GM19239 (cell line): ENCODE measurements at regions not wholly inside any gene's neighbourhood (a gene's known extent, or its start where the extent isn't known, plus 50 kb on each side); places are given as distances from the start of the nearest gene placed in this dataset.

Experiments used
- DNase-seq: peaks from one replicate; pipeline ENCODE4 v3.0.0; 2011; ENCODE audit warnings: low spot score; ENCODE audit not compliant: insufficient read length
- FAIRE-seq: peaks from 2 replicates; lab custom pipeline; 2011; peaks lifted over from hg19 to GRCh38; lab: Jason Lieb, UNC

GRCh38 chr13:32905063-32905863 lies 111.0 kb upstream of the KL start:
- FAIRE-seq (no peak), DNase-seq (no peak)

- no peak for DNase-seq
Measured at GRCh38 chr13:32905864-32906180, 110.4 kb upstream of the KL start.

DNA sequence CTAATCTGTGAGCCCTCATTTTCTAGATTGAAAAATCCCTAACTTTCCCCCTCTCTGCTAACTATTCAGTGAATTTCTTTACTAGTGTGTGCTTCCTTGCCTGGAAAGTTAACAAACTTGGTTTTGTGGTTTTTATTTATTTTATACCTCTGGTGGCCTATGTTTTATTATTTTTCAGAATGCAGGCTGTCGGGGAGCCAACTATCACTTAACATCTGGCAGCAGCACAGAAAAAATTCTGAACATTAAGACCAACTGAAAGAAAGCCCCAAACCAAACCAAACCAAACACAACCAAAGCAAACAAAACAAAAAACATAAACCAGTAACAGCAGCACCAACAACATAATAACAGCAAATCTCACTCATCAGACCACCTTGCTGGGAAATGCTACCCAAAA lies 109.0 kb upstream of the KL start:
- FAIRE-seq = no peak
- DNase-seq = no peak

More at GRCh38 chr13:32905864-32906180, 110.4 kb upstream of the KL start:
- no peak for FAIRE-seq

DNA sequence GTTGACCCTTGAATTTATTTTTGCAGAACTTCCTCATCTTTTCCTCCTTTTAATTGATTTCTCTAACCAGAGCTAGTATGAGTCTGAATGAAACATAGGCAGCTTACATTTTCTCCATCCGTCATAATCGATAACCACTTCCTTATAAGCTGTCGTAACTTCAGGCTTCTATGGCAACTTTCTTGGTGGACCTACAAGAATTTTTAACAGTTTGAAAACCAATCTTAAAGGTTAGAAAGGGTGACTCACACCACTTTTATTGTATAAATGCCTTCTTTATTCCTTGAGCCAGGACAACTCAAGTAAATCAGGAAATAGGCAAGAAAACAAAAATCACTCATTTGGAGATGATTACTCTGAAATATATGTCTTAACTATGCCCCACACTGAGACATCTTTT lies 105.7 kb upstream of the KL start:
- FAIRE-seq (no peak), DNase-seq (no peak)

- peak; percentile 31 for FAIRE-seq
- DNase-seq = peak; percentile 44
Measured at GRCh38 chr13:32911506-32911905, 104.7 kb upstream of the KL start.

GRCh38 chr13:32914686-32915085 lies 101.5 kb upstream of the KL start:
- no peak for DNase-seq

DNA sequence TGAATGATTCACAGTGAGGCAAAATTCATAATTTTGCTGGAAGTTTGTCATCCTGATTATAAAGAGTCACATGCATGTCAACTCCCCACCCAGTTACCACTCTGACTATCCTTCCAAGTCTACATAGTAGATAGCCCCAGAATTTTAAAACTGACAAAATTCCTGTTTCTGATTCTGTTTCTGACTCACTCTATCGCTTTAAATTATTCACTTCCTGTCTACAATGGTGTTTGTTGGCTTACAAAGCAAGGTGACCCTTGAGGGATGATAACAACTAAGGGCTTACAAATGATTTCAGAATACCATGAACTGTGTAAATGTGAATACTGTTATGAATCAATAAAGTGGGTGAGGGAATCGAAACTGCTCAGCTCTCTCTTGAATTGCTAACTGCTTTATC lies 98.7 kb upstream of the KL start:
- DNase-seq (no peak), FAIRE-seq (no peak)

More at GRCh38 chr13:32914686-32915085, 101.5 kb upstream of the KL start:
- FAIRE-seq = no peak

GRCh38 chr13:32923725-32924124 lies 92.5 kb upstream of the KL start:
- no peak for FAIRE-seq
- no peak for DNase-seq

DNA sequence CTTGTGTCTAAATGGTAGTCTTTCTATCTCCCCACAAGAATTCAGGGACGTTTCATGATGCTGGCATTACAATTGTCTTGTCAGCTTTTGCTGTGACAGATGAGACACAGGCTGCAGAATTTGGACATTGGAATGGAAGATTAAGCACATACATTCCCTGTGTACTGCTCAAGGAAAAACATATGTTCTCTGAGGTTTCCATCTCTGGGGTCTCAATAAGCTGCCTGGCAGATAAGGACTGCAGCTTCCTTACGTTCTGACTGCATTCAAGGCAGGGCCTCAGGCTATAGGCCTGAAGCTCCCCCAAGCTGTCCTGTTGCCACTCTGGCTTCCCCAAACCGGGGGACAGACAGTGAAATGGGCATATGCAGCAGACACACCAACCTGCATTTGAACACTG lies 91.3 kb upstream of the KL start:
- FAIRE-seq = no peak
- DNase-seq = no peak

- no peak for FAIRE-seq
- DNase-seq = no peak
Measured at GRCh38 chr13:32925506-32925905, 90.7 kb upstream of the KL start.

DNA sequence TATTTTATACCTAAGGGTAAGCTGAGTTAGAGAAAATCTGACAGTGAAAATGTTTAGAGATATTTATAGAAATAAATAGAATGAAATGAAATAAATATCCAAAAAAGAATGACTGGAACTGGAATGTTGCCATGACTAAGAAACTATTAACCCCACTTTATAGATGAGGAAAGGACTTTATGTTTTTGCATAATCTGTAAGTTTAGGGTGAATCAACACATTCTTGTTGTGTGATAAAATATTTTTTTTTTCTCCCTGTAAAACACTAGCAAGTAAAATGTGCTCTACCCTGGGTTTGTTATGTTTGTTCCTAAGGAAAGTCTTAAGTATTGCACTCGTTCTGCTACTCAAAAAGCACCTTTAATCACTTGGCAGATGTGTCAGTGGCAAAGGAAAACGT lies 83.8 kb upstream of the KL start:
- FAIRE-seq (no peak), DNase-seq (no peak)

- FAIRE-seq = no peak
- no peak for DNase-seq
Measured at GRCh38 chr13:32936716-32937115, 79.5 kb upstream of the KL start.

- DNase-seq (no peak), FAIRE-seq (no peak)
Measured at GRCh38 chr13:32938314-32938713, 77.9 kb upstream of the KL start.

GRCh38 chr13:32938907-32939306 lies 77.3 kb upstream of the KL start:
- no peak for DNase-seq
- FAIRE-seq = no peak

DNA sequence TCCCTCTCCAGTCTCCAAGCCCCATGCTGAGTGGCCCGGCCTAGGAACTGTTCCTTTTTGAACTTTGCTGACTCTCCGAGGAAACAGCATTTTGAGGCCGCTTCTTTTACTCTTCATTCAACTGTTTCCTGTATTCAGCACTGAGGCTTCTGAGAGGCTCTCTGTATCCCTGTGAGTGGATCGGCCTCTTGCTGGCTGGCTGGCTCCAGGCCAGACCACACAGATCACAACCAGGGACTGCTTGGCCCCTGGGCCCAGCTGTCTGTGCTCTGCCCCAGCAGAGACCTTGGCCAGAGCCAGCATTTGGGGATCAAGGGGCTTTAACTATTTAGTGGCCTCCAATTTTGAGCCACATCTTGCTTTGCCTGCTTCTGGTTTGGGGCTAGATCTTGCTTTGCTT lies 75.6 kb upstream of the KL start:
- FAIRE-seq (no peak), DNase-seq (no peak)

- FAIRE-seq = no peak
Measured at GRCh38 chr13:32941368-32941767, 74.9 kb upstream of the KL start.

DNA sequence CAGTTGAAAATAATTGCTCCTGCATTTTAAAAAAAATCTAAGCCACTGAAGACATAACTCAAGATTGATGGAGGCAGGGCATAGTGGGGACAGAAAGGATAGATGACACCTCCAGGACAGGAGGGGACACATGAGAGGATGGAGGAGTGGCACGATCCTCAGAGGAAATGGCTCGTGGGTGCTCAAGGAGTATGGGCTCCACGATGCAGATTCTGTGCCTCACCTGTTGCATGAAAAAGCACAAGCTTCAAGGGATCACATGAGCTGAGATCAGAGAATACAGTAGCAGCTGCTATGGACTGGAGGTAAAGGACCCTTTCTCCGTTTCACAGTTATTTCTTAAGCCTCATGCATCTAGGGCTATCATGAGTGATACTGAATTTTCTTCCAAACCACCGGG lies 69.7 kb upstream of the KL start:
- FAIRE-seq = no peak
- DNase-seq = no peak

More at GRCh38 chr13:32941368-32941767, 74.9 kb upstream of the KL start:
- no peak for DNase-seq

- no peak for FAIRE-seq
Measured at GRCh38 chr13:32947411-32948276, 68.6 kb upstream of the KL start.

GRCh38 chr13:32949820-32950219 lies 66.4 kb upstream of the KL start:
- DNase-seq (no peak), FAIRE-seq (no peak)

More at GRCh38 chr13:32947411-32948276, 68.6 kb upstream of the KL start:
- DNase-seq = no peak

DNA sequence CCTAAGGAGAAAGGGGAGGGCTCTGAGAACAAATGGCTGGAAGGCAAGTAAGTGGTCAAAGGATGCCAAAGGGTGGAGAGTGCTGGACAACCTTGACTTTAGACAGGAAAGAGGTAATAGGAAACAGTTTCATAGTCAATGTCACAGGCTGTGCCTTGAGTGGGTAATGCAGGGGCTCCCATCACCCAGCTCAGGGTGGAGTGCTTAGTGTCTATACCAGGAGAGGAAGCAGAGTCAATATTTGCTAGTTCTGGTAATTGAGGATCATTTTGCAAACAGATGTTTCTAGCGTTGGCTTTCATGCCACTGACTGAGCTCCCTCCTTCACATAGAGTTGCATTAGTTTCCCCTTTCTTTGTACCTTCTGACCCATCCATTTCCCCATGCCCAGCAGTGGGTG lies 64.6 kb upstream of the KL start:
- DNase-seq = no peak
- FAIRE-seq = no peak

- FAIRE-seq (no peak), DNase-seq (no peak)
Measured at GRCh38 chr13:32955881-32956594, 60.2 kb upstream of the KL start.
